CD4-positive, alpha-beta memory T cell (primary cell): ENCODE measurements at regions not wholly inside any gene's neighbourhood (a gene's known extent, or its start where the extent isn't known, plus 50 kb on each side); places are given as distances from the start of the nearest gene placed in this dataset.

Experiments
- CTCF ChIA-PET: fragments of 350-600 bp; sonication (Branson Sonifier 250); formaldehyde crosslinking; loops from one replicate; lab custom pipeline; 2021; ENCODE audit warnings: inconsistent platforms; ENCODE audit not compliant: partially characterized antibody; lab: Charles Lee
- POLR2A ChIA-PET: fragments of 350-600 bp; sonication (Branson Sonifier 250); formaldehyde crosslinking; loops from one replicate; lab custom pipeline; 2021; ENCODE audit not compliant: partially characterized antibody; lab: Charles Lee
- DNase-seq, 5 donors: peaks; one replicate each; pipeline versions ENCODE4 v3.0.0 to v3.0.0-alpha.2; 2020 to 2022; ENCODE audit warnings: mixed read lengths in 1 of 5
- H3K27ac ChIP-seq: one replicate; pipeline ENCODE4 v1.7.0; 2013; ENCODE audit warnings: low read depth, low read length
- H3K27me3 ChIP-seq: 2 replicates; pipeline ENCODE4 v1.7.0; 2013; ENCODE audit warnings: mild to moderate bottlenecking, low read length, moderate library complexity; ENCODE audit not compliant: insufficient read depth
- H3K36me3 ChIP-seq: 2 replicates; pipeline ENCODE4 v1.7.0; 2013; ENCODE audit warnings: mild to moderate bottlenecking, low read length, moderate library complexity; ENCODE audit not compliant: insufficient read depth
- H3K4me1 ChIP-seq: 2 replicates; pipeline ENCODE4 v1.7.0; 2013; ENCODE audit warnings: mild to moderate bottlenecking, low read length, moderate library complexity; ENCODE audit not compliant: insufficient read depth
- H3K4me3 ChIP-seq, 2 donors: one replicate each; pipeline ENCODE4 v1.7.0; 2013; ENCODE audit warnings: low read length in 2 of 2, mild to moderate bottlenecking in 1 of 2
- H3K9me3 ChIP-seq, 2 donors: one replicate each; pipeline ENCODE4 v1.7.0; 2013; ENCODE audit warnings: low read length in 2 of 2, control low read depth in 1 of 2; ENCODE audit not compliant: control insufficient read depth in 1 of 2
- H3K27ac Mint-ChIP-seq, 7 donors: one replicate each; pipeline ENCODE4 v1.8.0; 2020 to 2021; ENCODE audit warnings: mixed read lengths in 7 of 7, mild to moderate bottlenecking in 6 of 7, inconsistent platforms in 3 of 7, moderate library complexity in 3 of 7
- H3K27me3 Mint-ChIP-seq, 2 donors: one replicate each; pipeline ENCODE4 v1.8.0; 2020 to 2021; ENCODE audit warnings: mixed read lengths in 2 of 2
- H3K36me3 Mint-ChIP-seq, 2 donors: one replicate each; pipeline ENCODE4 v1.8.0; 2020 to 2021; ENCODE audit warnings: mixed read lengths in 2 of 2, inconsistent platforms in 1 of 2, mild to moderate bottlenecking in 1 of 2
- H3K4me1 Mint-ChIP-seq, 4 donors: one replicate each; pipeline ENCODE4 v1.8.0; 2020 to 2021; ENCODE audit warnings: mixed read lengths in 4 of 4, mild to moderate bottlenecking in 1 of 4
- H3K4me3 Mint-ChIP-seq, 8 donors: one replicate each; pipeline ENCODE4 v1.8.0; 2020 to 2021; ENCODE audit warnings: mixed read lengths in 8 of 8, mild to moderate bottlenecking in 7 of 8, moderate library complexity in 6 of 8, inconsistent platforms in 3 of 8
- H3K9me3 Mint-ChIP-seq, 8 donors: one replicate each; pipeline ENCODE4 v1.8.0; 2020 to 2021; ENCODE audit warnings: mixed read lengths in 8 of 8, mild to moderate bottlenecking in 5 of 8, inconsistent platforms in 3 of 8, moderate library complexity in 1 of 8
- intact Hi-C: fragments of 100-400 bp; cut with micrococcal nuclease; formaldehyde crosslinking; loops from one replicate; pipeline ENCODE4 v1.15.1; 2023

DNA sequence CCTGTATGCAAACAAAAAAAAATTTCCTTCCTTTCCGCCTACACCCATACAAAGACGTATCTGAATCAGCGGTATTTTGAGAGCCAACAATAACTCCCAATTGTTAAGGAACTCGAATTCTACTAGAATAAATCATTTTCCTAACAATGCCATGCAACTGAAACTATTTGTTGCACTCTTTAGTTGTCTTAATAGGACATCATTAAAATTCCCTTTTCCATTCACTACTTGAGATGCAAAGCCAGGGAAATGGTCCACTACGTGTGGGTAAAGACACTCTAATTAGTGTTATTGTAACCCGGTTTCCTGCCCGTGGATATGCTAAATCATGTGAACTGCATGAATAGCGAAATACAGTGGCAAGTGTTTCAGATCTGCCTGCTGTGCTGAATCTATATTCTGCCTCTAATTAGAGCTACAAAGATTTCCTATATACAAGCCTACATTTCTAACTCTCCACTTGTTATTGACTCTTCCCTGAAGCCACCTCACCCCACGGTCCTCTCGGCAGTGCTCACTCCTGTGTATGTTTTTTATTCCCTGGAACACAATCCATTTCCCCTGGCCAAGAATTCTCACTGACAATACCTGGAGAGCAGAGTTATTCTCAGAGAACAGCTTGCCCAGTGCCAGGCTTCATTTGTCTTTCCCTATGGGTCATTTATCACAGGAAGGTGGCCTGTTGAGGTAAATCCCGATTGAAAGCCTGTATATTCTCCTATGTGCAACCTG lies 168.3 kb downstream of the PAWR start:
- ChIA-PET POLR2A (no interaction called here), CTCF (no interaction called here)
- no peak overlapping the region for H3K27ac ChIP-seq
- Mint-ChIP-seq H3K36me3 (no peaks in the 10 kb centered on the region), H3K27ac (no peak overlapping the region), H3K4me3 (no peak overlapping the region), H3K4me1 (no peaks in the 10 kb centered on the region), H3K27me3 (peaks cover 0 to 1% of the 10 kb centered on the region in 2 donors), H3K9me3 (peaks cover 0 to 2% (median 0%) of the 10 kb centered on the region in 8 donors)
- no peaks in the 10 kb centered on the region for H3K27me3 ChIP-seq
- H3K4me1 ChIP-seq = no peaks in the 10 kb centered on the region
- no peak overlapping the region for H3K4me3 ChIP-seq
- DNase-seq = no peak
- intact Hi-C loops = no loop called here
- no peaks in the 10 kb centered on the region for H3K36me3 ChIP-seq
- no peaks in the 10 kb centered on the region for H3K9me3 ChIP-seq

DNA sequence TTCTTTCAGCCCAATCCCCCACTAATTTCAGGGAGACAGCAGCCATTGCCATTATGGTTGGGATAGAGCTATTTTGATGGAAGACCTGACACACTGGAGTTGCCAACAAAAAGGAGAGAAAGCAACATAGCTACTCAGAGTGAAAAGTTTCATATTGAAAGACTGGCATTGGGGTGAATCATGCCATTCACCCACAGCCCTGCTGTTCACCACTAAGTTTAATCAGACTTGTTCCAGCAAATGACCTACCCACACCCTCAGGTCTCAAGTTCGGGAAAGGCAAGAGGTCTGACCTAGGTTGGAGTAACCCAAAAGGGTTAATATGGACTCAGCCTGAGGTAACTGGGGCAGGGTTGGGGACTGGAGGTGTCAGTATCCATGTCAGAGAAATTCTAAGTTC lies 169.2 kb downstream of the PAWR start:
- Histone ChIP-seq H3K27ac (no peak overlapping the region), H3K9me3 (no peaks in the 10 kb centered on the region), H3K27me3 (no peaks in the 10 kb centered on the region), H3K36me3 (no peaks in the 10 kb centered on the region), H3K4me1 (no peaks in the 10 kb centered on the region), H3K4me3 (no peak overlapping the region)
- no peaks in the 10 kb centered on the region for H3K4me1 Mint-ChIP-seq
- H3K9me3 Mint-ChIP-seq = peaks cover 0 to 2% (median 0%) of the 10 kb centered on the region in 8 donors
- H3K27me3 Mint-ChIP-seq = peaks cover 0 to 1% of the 10 kb centered on the region in 2 donors
- intact Hi-C loops = no loop called here
- POLR2A ChIA-PET = no interaction called here
- no peaks in the 10 kb centered on the region for H3K36me3 Mint-ChIP-seq
- no peak overlapping the region for H3K4me3 Mint-ChIP-seq
- no peak for DNase-seq
- CTCF ChIA-PET = no interaction called here
- H3K27ac Mint-ChIP-seq = no peak overlapping the region

DNA sequence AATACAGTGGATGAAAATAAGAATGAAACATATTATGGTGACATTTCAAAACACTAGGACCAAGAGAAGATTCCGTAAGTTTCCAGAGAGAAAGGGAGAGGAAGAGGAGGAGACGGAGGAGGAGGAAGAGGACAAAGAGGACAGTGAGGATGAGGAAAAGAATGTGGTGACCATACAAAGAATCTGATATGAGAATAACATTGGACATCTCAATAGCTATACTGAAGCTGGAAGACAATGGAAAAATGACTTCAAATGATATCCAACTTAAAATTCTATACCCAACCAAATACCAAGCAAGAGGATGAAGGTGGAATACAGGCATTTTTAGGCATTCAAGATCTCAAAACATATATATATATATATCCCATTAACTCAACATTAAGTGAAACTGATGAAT lies 173.4 kb downstream of the PAWR start:
- intact Hi-C loops = no loop called here
- ChIA-PET CTCF (no interaction called here), POLR2A (no interaction called here)
- peaks cover 0 to 1% of the 10 kb centered on the region in 2 donors for H3K36me3 Mint-ChIP-seq
- no peak overlapping the region for H3K4me3 Mint-ChIP-seq
- Histone ChIP-seq H3K9me3 (no peaks in the 10 kb centered on the region), H3K4me3 (no peak overlapping the region), H3K27ac (no peak overlapping the region), H3K4me1 (no peaks in the 10 kb centered on the region), H3K36me3 (no peaks in the 10 kb centered on the region), H3K27me3 (no peaks in the 10 kb centered on the region)
- H3K27ac Mint-ChIP-seq = no peak overlapping the region
- H3K4me1 Mint-ChIP-seq = no peaks in the 10 kb centered on the region
- peaks cover 0 to 14% (median 9%) of the 10 kb centered on the region in 8 donors for H3K9me3 Mint-ChIP-seq
- no peaks in the 10 kb centered on the region for H3K27me3 Mint-ChIP-seq
- DNase-seq = no peak

DNA sequence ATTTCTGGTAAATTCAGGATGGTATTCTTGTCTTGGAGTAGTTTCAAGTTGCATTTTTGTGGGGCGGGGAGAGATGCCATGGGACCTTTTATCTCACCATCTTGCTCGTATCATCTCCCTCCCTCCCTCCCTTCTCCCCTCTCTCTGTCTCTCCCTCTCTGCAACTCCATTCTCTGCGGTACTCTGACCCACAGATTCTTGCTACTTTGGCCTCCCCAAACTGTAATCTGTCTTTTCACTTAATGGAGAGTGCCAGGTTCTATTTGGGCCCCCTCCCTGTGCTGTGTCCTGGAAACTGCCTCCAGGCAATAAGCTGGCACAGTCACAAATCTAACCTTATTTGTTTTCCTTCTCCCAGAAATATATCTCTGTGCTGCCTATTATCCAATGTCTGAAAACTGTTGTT lies 175.2 kb downstream of the PAWR start:
- Histone ChIP-seq H3K4me3 (no peak overlapping the region), H3K4me1 (no peaks in the 10 kb centered on the region), H3K36me3 (no peaks in the 10 kb centered on the region), H3K9me3 (no peaks in the 10 kb centered on the region), H3K27me3 (no peaks in the 10 kb centered on the region), H3K27ac (no peak overlapping the region)
- Mint-ChIP-seq H3K4me1 (no peaks in the 10 kb centered on the region), H3K27ac (no peak overlapping the region), H3K9me3 (peaks cover 0 to 19% (median 11%) of the 10 kb centered on the region in 8 donors), H3K36me3 (peaks cover 0 to 1% of the 10 kb centered on the region in 2 donors), H3K27me3 (no peaks in the 10 kb centered on the region), H3K4me3 (no peak overlapping the region)
- CTCF ChIA-PET = no interaction called here
- intact Hi-C loops = no loop called here
- no peak for DNase-seq
- POLR2A ChIA-PET = no interaction called here

DNA sequence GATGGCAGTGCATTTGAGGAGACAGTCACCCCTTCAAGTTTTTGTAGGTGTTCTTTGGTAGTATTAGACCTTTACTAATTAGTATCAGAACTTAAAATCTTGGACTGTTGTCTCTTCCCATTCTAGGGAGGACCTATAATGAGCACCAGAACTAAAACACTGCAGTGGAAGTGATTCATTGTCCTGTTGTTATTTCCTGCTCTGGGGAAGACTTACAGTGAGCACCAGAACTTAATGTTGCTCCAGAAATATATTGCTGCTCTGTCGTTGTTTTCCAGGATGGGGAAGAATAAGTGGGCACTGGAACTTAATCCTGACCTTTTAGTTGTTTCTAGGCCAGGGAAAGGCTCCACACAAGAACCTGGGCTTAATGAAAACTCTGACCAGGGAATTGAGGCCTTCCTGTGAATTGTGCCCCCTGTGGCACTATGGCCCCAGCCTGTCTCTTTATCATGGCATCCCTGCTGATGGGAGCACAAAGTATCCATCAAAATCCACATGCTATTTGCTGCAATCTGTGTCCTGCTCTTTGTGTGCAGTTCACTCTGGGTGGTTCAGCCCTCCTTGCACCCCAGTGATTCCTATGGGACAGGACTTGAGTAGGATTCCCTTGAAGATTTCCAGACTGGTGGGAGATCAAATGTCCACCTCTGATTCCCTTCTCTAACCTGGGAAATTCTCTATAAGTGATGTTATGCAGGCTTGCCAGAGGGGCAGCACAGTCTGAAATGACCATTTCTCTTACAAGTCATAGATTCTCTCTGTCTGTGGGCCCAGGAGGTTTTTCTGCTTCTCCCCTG lies 175.8 kb downstream of the PAWR start:
- H3K27me3 ChIP-seq = no peaks in the 10 kb centered on the region
- intact Hi-C loops = no loop called here
- CTCF ChIA-PET = no interaction called here
- DNase-seq = no peak
- H3K36me3 ChIP-seq = no peaks in the 10 kb centered on the region
- peaks cover 0 to 19% (median 11%) of the 10 kb centered on the region in 8 donors for H3K9me3 Mint-ChIP-seq
- no peaks in the 10 kb centered on the region for H3K9me3 ChIP-seq
- H3K4me1 ChIP-seq = no peaks in the 10 kb centered on the region
- H3K36me3 Mint-ChIP-seq = peaks cover 0 to 1% of the 10 kb centered on the region in 2 donors
- H3K4me1 Mint-ChIP-seq = no peaks in the 10 kb centered on the region
- no peak overlapping the region for H3K27ac Mint-ChIP-seq
- no peak overlapping the region for H3K4me3 ChIP-seq
- no peaks in the 10 kb centered on the region for H3K27me3 Mint-ChIP-seq
- no peak overlapping the region for H3K27ac ChIP-seq
- POLR2A ChIA-PET = no interaction called here
- no peak overlapping the region for H3K4me3 Mint-ChIP-seq

DNA sequence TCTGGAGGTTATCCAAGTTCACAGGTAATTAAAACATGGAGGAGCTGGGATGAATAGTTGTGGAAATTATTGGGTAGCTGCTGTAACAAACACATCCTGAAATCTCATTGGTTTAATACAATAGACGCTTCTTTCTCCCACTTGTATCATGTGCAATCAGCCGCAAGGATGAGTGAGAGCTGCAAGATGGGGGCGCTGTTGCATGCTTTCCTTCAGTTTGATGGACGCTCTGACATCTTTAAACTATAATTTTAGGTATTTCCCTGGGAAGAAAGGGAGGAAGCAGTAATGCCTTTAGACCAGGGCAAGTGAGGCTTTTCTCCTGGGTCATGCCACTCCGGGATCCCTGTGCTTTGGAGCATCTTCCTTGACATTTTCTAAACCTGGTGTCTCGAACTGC lies 178.7 kb downstream of the PAWR start:
- intact Hi-C loops = no loop called here
- no peaks in the 10 kb centered on the region for H3K27me3 Mint-ChIP-seq
- Histone ChIP-seq H3K27ac (no peak overlapping the region), H3K27me3 (no peaks in the 10 kb centered on the region), H3K9me3 (no peaks in the 10 kb centered on the region), H3K36me3 (no peaks in the 10 kb centered on the region), H3K4me3 (no peak overlapping the region), H3K4me1 (no peaks in the 10 kb centered on the region)
- H3K27ac Mint-ChIP-seq = no peak overlapping the region
- no peak for DNase-seq
- peaks cover 0 to 1% of the 10 kb centered on the region in 2 donors for H3K36me3 Mint-ChIP-seq
- H3K9me3 Mint-ChIP-seq = peaks cover 2 to 19% (median 12%) of the 10 kb centered on the region in 8 donors
- no peak overlapping the region for H3K4me3 Mint-ChIP-seq
- POLR2A ChIA-PET = no interaction called here
- CTCF ChIA-PET = no interaction called here
- H3K4me1 Mint-ChIP-seq = no peaks in the 10 kb centered on the region

DNA sequence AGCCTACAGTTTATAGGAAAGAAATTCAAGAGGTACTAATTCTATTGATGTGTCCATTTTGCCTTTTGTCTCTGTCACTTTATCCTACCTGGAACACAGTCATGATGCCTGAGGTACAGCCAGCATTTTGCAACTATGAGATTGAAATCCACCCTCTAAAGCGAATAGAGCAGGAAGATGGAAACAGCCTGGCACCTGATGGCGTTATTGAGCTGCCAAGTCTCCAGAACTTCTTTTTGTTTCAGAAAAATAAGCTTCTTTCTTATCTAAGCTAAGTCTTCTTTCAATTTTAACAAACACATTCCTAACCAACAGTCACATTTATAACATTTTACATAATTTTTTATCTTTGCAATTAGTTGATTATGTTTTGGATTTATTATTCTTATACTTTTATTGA lies 182.1 kb downstream of the PAWR start:
- no peaks in the 10 kb centered on the region for H3K9me3 ChIP-seq
- ChIA-PET CTCF (no interaction called here), POLR2A (no interaction called here)
- no peaks in the 10 kb centered on the region for H3K36me3 Mint-ChIP-seq
- no peaks in the 10 kb centered on the region for H3K4me1 Mint-ChIP-seq
- no peaks in the 10 kb centered on the region for H3K36me3 ChIP-seq
- H3K4me3 Mint-ChIP-seq = no peak overlapping the region
- peaks cover 0 to 14% (median 5%) of the 10 kb centered on the region in 8 donors for H3K9me3 Mint-ChIP-seq
- no peaks in the 10 kb centered on the region for H3K27me3 Mint-ChIP-seq
- H3K27me3 ChIP-seq = no peaks in the 10 kb centered on the region
- intact Hi-C loops = no loop called here
- H3K4me3 ChIP-seq = no peak overlapping the region
- no peaks in the 10 kb centered on the region for H3K4me1 ChIP-seq
- DNase-seq = no peak
- no peak overlapping the region for H3K27ac ChIP-seq
- no peak overlapping the region for H3K27ac Mint-ChIP-seq
